RWPE2 (cell line): ENCODE measurements at regions not wholly inside any gene's neighbourhood (a gene's known extent, or its start where the extent isn't known, plus 50 kb on each side); places are given as distances from the start of the nearest gene placed in this dataset.

Experiments used
- ATAC-seq: fragments of 200-7000 bp; cut with Tn5 transposase; 3 replicates; pipeline ENCODE4 v1.9.1; 2021; ENCODE audit warnings: low read depth
- DNase-seq: peaks from one replicate; pipeline ENCODE4 v3.0.0-alpha.2; 2020; ENCODE audit warnings: low spot score
- H3K27ac ChIP-seq: fragments of 450-650 bp; 2 replicates; pipeline ENCODE4 v1.5.1; 2017; ENCODE audit warnings: mild to moderate bottlenecking; ENCODE audit not compliant: poor library complexity, severe bottlenecking
- H3K27me3 ChIP-seq: fragments of 250-450 bp; sonication (Bioruptor Pico); 2 replicates; pipeline ENCODE4 v1.5.1; 2021; ENCODE audit warnings: mild to moderate bottlenecking, moderate library complexity; ENCODE audit not compliant: insufficient read depth, poor library complexity, severe bottlenecking
- H3K36me3 ChIP-seq: fragments of 250-450 bp; sonication (Bioruptor Pico); 2 replicates; pipeline ENCODE4 v1.5.1; 2020; ENCODE audit warnings: low read depth, mild to moderate bottlenecking, moderate library complexity
- H3K4me1 ChIP-seq: fragments of 250-450 bp; sonication (Bioruptor Pico); 2 replicates; pipeline ENCODE4 v1.5.1; 2021; ENCODE audit warnings: mild to moderate bottlenecking, moderate library complexity; ENCODE audit not compliant: insufficient read depth, poor library complexity, severe bottlenecking
- H3K4me3 ChIP-seq: fragments of 250-450 bp; sonication (Bioruptor Pico); 2 replicates; pipeline ENCODE4 v1.5.1; 2021; ENCODE audit warnings: mild to moderate bottlenecking, moderate library complexity; ENCODE audit not compliant: severe bottlenecking
- H3K9me3 ChIP-seq: fragments of 250-450 bp; sonication (Bioruptor Pico); 2 replicates; pipeline ENCODE4 v1.5.1; 2021; ENCODE audit warnings: mild to moderate bottlenecking, moderate library complexity; ENCODE audit not compliant: severe bottlenecking
- TF ChIP-seq, protein P1 (sequence below): fragments of 450-650 bp; IDR thresholded peaks from one replicate; pipeline ENCODE4 v1.5.1; 2017; ENCODE audit warnings: mild to moderate bottlenecking, moderate library complexity; ENCODE audit not compliant: poor library complexity, severe bottlenecking

- Histone ChIP-seq H3K4me3 (no peak overlapping the region), H3K27me3 (no peaks in the 10 kb centered on the region), H3K4me1 (no peaks in the 10 kb centered on the region), H3K36me3 (no peaks in the 10 kb centered on the region), H3K27ac (no peak overlapping the region), H3K9me3 (no peaks in the 10 kb centered on the region)
- ATAC-seq (no peak), DNase-seq (no peak)
- TF ChIP-seq, protein P1, sequence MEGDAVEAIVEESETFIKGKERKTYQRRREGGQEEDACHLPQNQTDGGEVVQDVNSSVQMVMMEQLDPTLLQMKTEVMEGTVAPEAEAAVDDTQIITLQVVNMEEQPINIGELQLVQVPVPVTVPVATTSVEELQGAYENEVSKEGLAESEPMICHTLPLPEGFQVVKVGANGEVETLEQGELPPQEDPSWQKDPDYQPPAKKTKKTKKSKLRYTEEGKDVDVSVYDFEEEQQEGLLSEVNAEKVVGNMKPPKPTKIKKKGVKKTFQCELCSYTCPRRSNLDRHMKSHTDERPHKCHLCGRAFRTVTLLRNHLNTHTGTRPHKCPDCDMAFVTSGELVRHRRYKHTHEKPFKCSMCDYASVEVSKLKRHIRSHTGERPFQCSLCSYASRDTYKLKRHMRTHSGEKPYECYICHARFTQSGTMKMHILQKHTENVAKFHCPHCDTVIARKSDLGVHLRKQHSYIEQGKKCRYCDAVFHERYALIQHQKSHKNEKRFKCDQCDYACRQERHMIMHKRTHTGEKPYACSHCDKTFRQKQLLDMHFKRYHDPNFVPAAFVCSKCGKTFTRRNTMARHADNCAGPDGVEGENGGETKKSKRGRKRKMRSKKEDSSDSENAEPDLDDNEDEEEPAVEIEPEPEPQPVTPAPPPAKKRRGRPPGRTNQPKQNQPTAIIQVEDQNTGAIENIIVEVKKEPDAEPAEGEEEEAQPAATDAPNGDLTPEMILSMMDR, result no peak
These were observed 65.6 kb upstream of the SGCD start for GRCh38 chr5:156261275-156261939.

GRCh38 chr5:156271569-156271968, 55.4 kb upstream of the SGCD start:
- ATAC-seq (no peak), DNase-seq (no peak)
- H3K9me3 ChIP-seq, result no peaks in the 10 kb centered on the region
- TF ChIP-seq, protein P1, result no peak
- no peak overlapping the region for H3K4me3 ChIP-seq
- H3K36me3 ChIP-seq, result no peaks in the 10 kb centered on the region
- no peak overlapping the region for H3K27ac ChIP-seq
- no peaks in the 10 kb centered on the region for H3K4me1 ChIP-seq
- H3K27me3 ChIP-seq, result no peaks in the 10 kb centered on the region

DNA sequence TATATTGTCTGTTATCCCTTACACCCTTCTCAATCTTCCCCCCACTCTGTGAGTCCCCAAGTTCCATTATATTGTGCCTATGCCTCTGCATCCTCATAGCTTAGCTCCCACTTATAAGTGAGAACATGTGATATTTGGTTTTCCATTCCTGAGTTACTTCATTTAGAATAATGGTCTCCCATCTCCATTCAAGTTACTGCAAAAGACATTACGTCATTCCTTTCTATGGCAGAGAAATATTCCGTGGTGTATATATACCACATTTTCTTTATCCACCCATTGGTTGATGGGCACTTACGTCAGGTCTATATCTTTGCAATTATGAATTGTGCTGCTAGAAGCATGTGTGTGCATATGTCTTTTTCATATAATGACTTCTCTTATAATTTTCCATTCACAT, 54.8 kb upstream of the SGCD start:
- TF ChIP-seq, protein P1, result no peak
- H3K27ac ChIP-seq, result no peak overlapping the region
- no peaks in the 10 kb centered on the region for H3K4me1 ChIP-seq
- H3K4me3 ChIP-seq, result no peak overlapping the region
- H3K9me3 ChIP-seq, result no peaks in the 10 kb centered on the region
- ATAC-seq (no peak), DNase-seq (no peak)
- H3K36me3 ChIP-seq, result no peaks in the 10 kb centered on the region
- no peaks in the 10 kb centered on the region for H3K27me3 ChIP-seq

GRCh38 chr5:156273325-156273724, 53.6 kb upstream of the SGCD start:
- TF ChIP-seq, protein P1, result no peak
- Histone ChIP-seq H3K36me3 (no peaks in the 10 kb centered on the region), H3K9me3 (no peaks in the 10 kb centered on the region), H3K4me3 (no peak overlapping the region), H3K4me1 (no peaks in the 10 kb centered on the region), H3K27me3 (no peaks in the 10 kb centered on the region), H3K27ac (no peak overlapping the region)
- DNase-seq (no peak), ATAC-seq (no peak)

- Histone ChIP-seq H3K4me1 (no peaks in the 10 kb centered on the region), H3K36me3 (no peaks in the 10 kb centered on the region), H3K27me3 (no peaks in the 10 kb centered on the region), H3K4me3 (no peak overlapping the region), H3K9me3 (no peaks in the 10 kb centered on the region), H3K27ac (no peak overlapping the region)
- no peak for ATAC-seq
- DNase-seq, result no peak
- TF ChIP-seq, protein P1, result no peak
These were observed 52.5 kb upstream of the SGCD start for GRCh38 chr5:156274453-156274852.
